OCI-LY3 (cell line): ENCODE measurements at regions not wholly inside any gene's neighbourhood (a gene's known extent, or its start where the extent isn't known, plus 50 kb on each side); places are given as distances from the start of the nearest gene placed in this dataset.

Experiments
- EZH2phosphoT487 ChIP-seq: fragments of 200-600 bp; shearing (Covaris generic); IDR thresholded peaks from 2 replicates; pipeline ENCODE4 v1.6.1; 2018; ENCODE audit warnings: antibody characterized with exemption, mixed run types, low read depth
- TF ChIP-seq, protein P1 (sequence below): fragments of 200-600, 300-600 bp; sonication (generic); IDR thresholded peaks from 2 replicates; pipeline ENCODE4 v1.5.1; 2014; ENCODE audit warnings: antibody characterized with exemption, low read length, low read depth

DNA sequence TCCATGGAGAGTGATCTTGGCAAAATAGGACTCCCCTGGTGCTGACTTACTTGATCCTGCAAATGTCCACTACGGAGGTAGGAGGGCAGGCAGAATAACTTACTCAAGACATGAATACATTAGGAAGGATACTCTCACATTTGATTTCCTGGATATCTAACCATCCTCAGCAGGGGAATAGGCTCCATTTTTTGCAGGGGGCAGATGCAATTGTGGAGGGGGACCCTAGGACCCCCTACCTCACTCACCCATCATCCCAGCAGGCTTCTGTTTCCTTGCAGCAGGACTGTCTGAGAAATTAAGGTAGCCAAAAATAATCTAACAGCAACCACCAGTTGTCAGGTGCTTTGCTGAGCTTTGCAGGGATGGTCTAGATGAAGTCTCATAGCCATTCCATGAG lies 482.0 kb downstream of the ZNF536 start:
- TF ChIP-seq, protein P1, sequence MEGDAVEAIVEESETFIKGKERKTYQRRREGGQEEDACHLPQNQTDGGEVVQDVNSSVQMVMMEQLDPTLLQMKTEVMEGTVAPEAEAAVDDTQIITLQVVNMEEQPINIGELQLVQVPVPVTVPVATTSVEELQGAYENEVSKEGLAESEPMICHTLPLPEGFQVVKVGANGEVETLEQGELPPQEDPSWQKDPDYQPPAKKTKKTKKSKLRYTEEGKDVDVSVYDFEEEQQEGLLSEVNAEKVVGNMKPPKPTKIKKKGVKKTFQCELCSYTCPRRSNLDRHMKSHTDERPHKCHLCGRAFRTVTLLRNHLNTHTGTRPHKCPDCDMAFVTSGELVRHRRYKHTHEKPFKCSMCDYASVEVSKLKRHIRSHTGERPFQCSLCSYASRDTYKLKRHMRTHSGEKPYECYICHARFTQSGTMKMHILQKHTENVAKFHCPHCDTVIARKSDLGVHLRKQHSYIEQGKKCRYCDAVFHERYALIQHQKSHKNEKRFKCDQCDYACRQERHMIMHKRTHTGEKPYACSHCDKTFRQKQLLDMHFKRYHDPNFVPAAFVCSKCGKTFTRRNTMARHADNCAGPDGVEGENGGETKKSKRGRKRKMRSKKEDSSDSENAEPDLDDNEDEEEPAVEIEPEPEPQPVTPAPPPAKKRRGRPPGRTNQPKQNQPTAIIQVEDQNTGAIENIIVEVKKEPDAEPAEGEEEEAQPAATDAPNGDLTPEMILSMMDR, result no peak
- no peak for TF ChIP-seq EZH2phosphoT487
